ENCODE measurements at regions not wholly inside any gene's neighbourhood (a gene's known extent, or its start where the extent isn't known, plus 50 kb on each side); places are given as distances from the start of the nearest gene placed in this dataset.

- DNase-seq = no peak
These were observed 240.4 kb downstream of the SYK start for GRCh38 chr9:91042024-91042423.

GRCh38 chr9:91042541-91042940 is 240.9 kb downstream of the SYK start:
- DNase-seq = no peak

GRCh38 chr9:91043056-91043810 is 241.6 kb downstream of the SYK start:
- no peak for DNase-seq

- DNase-seq = peak; percentile 49
These were observed 242.2 kb downstream of the SYK start for GRCh38 chr9:91043811-91044175.

GRCh38 chr9:91044354-91044753 is 242.7 kb downstream of the SYK start:
- DNase-seq = no peak

GRCh38 chr9:91045041-91045440 is 243.4 kb downstream of the SYK start:
- peak; percentile 50 for DNase-seq

- no peak for DNase-seq
These were observed 245.9 kb downstream of the SYK start for GRCh38 chr9:91047529-91047928.

GRCh38 chr9:91047993-91048607 is 246.5 kb downstream of the SYK start:
- DNase-seq = no peak

GRCh38 chr9:91048749-91049148 is 247.1 kb downstream of the SYK start:
- no peak for DNase-seq

- no peak for DNase-seq
These were observed 252.2 kb downstream of the SYK start for GRCh38 chr9:91053824-91054223.

- no peak for DNase-seq
These were observed 254.2 kb downstream of the SYK start for GRCh38 chr9:91055845-91056244.

- no peak for DNase-seq
These were observed 254.9 kb downstream of the SYK start for GRCh38 chr9:91056486-91056885.

- DNase-seq = no peak
These were observed 255.3 kb downstream of the SYK start for GRCh38 chr9:91056917-91057316.

GRCh38 chr9:91059713-91060112 is 258.1 kb downstream of the SYK start:
- DNase-seq = no peak

GRCh38 chr9:91060520-91061343 is 259.1 kb downstream of the SYK start:
- peak; percentile 41 for DNase-seq

- DNase-seq = no peak
These were observed 259.9 kb downstream of the SYK start for GRCh38 chr9:91061506-91061905.

- DNase-seq = no peak
These were observed 260.7 kb downstream of the SYK start for GRCh38 chr9:91062281-91062680.

GRCh38 chr9:91063471-91063870 is 261.9 kb downstream of the SYK start:
- DNase-seq = no peak

GRCh38 chr9:91065231-91066041 is 263.8 kb downstream of the SYK start:
- DNase-seq = no peak

GRCh38 chr9:91066042-91066415 is 264.4 kb downstream of the SYK start:
- no peak for DNase-seq

- no peak for DNase-seq
These were observed 265.2 kb downstream of the SYK start for GRCh38 chr9:91066856-91067255.

- no peak for DNase-seq
These were observed 265.8 kb downstream of the SYK start for GRCh38 chr9:91067306-91067860.
